Panc1 (cell line): ENCODE measurements at regions not wholly inside any gene's neighbourhood (a gene's known extent, or its start where the extent isn't known, plus 50 kb on each side); places are given as distances from the start of the nearest gene placed in this dataset.

Experiments
- ATAC-seq: fragments of 200-7000 bp; cut with Tn5 transposase; 2 replicates; pipeline ENCODE4 v1.9.1; 2020; ENCODE audit warnings: mild to moderate bottlenecking, moderate library complexity
- BruUV-seq: library from RNA; stranded (reverse); fragments of 400-500 nt; replicated peaks from 2 replicates; lab custom pipeline; 2021; lab: Mats Ljungman, UMichigan
- CTCF ChIA-PET: fragments of 300-600 bp; sonication (Branson Sonifier 250); formaldehyde crosslinking; loops from one replicate; lab custom pipeline; 2022; ENCODE audit warnings: antibody characterized with exemption; lab: Charles Lee
- POLR2A ChIA-PET: fragments of 300-600 bp; sonication (Branson Sonifier 250); formaldehyde crosslinking; loops from one replicate; lab custom pipeline; 2022; ENCODE audit warnings: antibody characterized with exemption; lab: Charles Lee
- DNase-seq: peaks from one replicate; pipeline ENCODE4 v3.0.0-alpha.2; 2010; ENCODE audit warnings: low read depth, low spot score
- H3K27ac ChIP-seq: 2 replicates; pipeline ENCODE4 v1.5.1; 2011; ENCODE audit warnings: mild to moderate bottlenecking, low read length, inconsistent platforms
- H3K27me3 ChIP-seq: fragments of 200-500 bp; sonication (Bioruptor generic); 2 replicates; pipeline ENCODE4 v1.6.0; 2014; ENCODE audit warnings: low read length, inconsistent platforms; ENCODE audit not compliant: control insufficient read depth, insufficient read depth
- H3K36me3 ChIP-seq: fragments of 200-500 bp; sonication (Bioruptor generic); 2 replicates; pipeline ENCODE4 v1.5.1; 2014; ENCODE audit warnings: inconsistent platforms, mild to moderate bottlenecking, low read length, moderate library complexity; ENCODE audit not compliant: control insufficient read depth, insufficient read depth
- H3K4me1 ChIP-seq: 2 replicates; pipeline ENCODE4 v1.5.1; 2011; ENCODE audit warnings: inconsistent platforms, mild to moderate bottlenecking, low read length, moderate library complexity; ENCODE audit not compliant: control insufficient read depth, insufficient read depth
- H3K4me3 ChIP-seq, 2 experiments: 2 replicates each; pipeline ENCODE4 v1.5.1; 2011 to 2012; ENCODE audit warnings: low read depth in 2 of 2, low read length in 2 of 2, mild to moderate bottlenecking in 2 of 2, inconsistent platforms in 1 of 2, moderate library complexity in 1 of 2
- H3K9me3 ChIP-seq: fragments of 200-500 bp; sonication (Bioruptor generic); 2 replicates; pipeline ENCODE4 v1.5.1; 2014; ENCODE audit warnings: low read depth, mild to moderate bottlenecking, inconsistent platforms, low read length, moderate library complexity; ENCODE audit not compliant: control insufficient read depth, insufficient read depth
- POLR2AphosphoS5 ChIP-seq: IDR thresholded peaks from 2 replicates; pipeline ENCODE4 v1.6.1; 2012; ENCODE audit warnings: mild to moderate bottlenecking, low read depth, low read length, moderate library complexity
- SIN3A ChIP-seq: IDR thresholded peaks from 2 replicates; pipeline ENCODE4 v1.6.1; 2012; ENCODE audit warnings: low read depth, mild to moderate bottlenecking, low read length, moderate library complexity, borderline replicate concordance; ENCODE audit not compliant: insufficient read depth
- TCF7L2 ChIP-seq: IDR thresholded peaks from 2 replicates; pipeline ENCODE4 v1.6.1; 2011; ENCODE audit warnings: mild to moderate bottlenecking, low read depth, low read length, inconsistent platforms
- in situ Hi-C: cut with HindIII; loops from 2 replicates; pipeline ENCODE4 v1.10.0; 2016; ENCODE audit warnings: low sequenced_read_pairs, low pct_unique_long_range_greater_than_20kb
- intact Hi-C: fragments of 100-400 bp; cut with micrococcal nuclease; formaldehyde crosslinking; loops from one replicate; pipeline ENCODE4 v1.10.0; 2022; ENCODE audit not compliant: unreplicated experiment
- TF ChIP-seq, protein P1 (sequence below): fragments of 450-650 bp; IDR thresholded peaks from 2 replicates; pipeline ENCODE4 v1.5.1; 2017; ENCODE audit warnings: mild to moderate bottlenecking
- TF ChIP-seq, protein P2 (sequence below), 2 experiments: IDR thresholded peaks; 2 replicates each; pipeline ENCODE4 v1.6.1; 2011 to 2012; ENCODE audit warnings: low read depth in 2 of 2, control low read depth in 1 of 2, low read length in 1 of 2, mild to moderate bottlenecking in 1 of 2, moderate library complexity in 1 of 2; ENCODE audit not compliant: insufficient read depth in 1 of 2

DNA sequence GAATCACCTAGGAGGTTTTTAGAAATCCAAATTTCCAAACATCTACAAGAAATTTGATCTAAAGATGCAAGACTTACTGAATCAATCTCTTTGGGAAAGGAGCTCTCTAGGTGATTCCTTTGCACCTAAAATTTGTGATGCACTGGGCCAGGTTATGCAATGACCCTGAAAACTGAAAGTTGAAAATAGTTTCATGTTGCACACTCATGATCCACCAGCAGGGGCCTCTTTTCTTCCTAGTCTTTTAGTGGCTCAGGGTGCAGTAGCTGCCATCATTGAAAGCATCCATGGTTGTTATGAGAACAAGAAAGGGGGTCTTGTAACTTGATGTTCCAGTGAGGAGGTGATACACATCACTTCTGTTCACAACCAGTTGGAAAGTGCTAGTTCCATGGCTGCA is 486.8 kb downstream of the PSAT1 start:
- no peak for ATAC-seq
- POLR2A ChIA-PET: no interaction called here
- no peak for DNase-seq
- H3K4me3 ChIP-seq: no peak overlapping the region
- H3K27ac ChIP-seq: no peak overlapping the region
- H3K9me3 ChIP-seq: no peaks in the 10 kb centered on the region
- intact Hi-C loops: no loop called here
- H3K27me3 ChIP-seq: no peaks in the 10 kb centered on the region
- H3K36me3 ChIP-seq: no peaks in the 10 kb centered on the region
- H3K4me1 ChIP-seq: no peaks in the 10 kb centered on the region
- TF ChIP-seq, protein P1, sequence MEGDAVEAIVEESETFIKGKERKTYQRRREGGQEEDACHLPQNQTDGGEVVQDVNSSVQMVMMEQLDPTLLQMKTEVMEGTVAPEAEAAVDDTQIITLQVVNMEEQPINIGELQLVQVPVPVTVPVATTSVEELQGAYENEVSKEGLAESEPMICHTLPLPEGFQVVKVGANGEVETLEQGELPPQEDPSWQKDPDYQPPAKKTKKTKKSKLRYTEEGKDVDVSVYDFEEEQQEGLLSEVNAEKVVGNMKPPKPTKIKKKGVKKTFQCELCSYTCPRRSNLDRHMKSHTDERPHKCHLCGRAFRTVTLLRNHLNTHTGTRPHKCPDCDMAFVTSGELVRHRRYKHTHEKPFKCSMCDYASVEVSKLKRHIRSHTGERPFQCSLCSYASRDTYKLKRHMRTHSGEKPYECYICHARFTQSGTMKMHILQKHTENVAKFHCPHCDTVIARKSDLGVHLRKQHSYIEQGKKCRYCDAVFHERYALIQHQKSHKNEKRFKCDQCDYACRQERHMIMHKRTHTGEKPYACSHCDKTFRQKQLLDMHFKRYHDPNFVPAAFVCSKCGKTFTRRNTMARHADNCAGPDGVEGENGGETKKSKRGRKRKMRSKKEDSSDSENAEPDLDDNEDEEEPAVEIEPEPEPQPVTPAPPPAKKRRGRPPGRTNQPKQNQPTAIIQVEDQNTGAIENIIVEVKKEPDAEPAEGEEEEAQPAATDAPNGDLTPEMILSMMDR: 0 out of 2 replicates have a peak, but pooled peaks have one; percentile 14
- TF ChIP-seq SIN3A: no peak
- no TSS peak for BruUV-seq
- in situ Hi-C loops: no loop called here
- CTCF ChIA-PET: no interaction called here

DNA sequence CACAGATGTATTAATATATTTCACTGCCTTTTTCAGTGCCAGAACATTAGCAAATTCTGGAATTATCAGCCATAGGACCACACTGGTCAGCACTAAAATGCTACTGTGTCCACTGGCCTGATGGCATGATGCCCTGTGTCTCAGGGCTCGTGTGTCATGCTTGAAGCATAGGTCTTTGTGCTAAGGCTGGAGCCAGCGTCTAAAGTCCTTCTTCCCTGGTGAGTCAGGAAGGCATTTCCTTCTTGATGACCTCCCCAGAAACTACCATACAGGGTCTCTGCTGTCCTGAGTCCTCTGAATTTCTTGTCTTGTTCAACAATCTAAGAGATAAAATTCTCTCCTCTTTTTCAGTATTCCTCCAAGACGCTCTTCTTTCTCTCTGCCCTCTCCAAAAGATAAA is 489.9 kb downstream of the PSAT1 start:
- POLR2A ChIA-PET: no interaction called here
- H3K36me3 ChIP-seq: no peaks in the 10 kb centered on the region
- CTCF ChIA-PET: no interaction called here
- no peak overlapping the region for H3K4me3 ChIP-seq
- H3K9me3 ChIP-seq: no peaks in the 10 kb centered on the region
- intact Hi-C loops (no loop called here), in situ Hi-C loops (no loop called here)
- BruUV-seq: no TSS peak
- DNase-seq (no peak), ATAC-seq (no peak)
- no peak overlapping the region for H3K27ac ChIP-seq
- no peaks in the 10 kb centered on the region for H3K4me1 ChIP-seq
- H3K27me3 ChIP-seq: no peaks in the 10 kb centered on the region
- TF ChIP-seq TCF7L2 (no peak), POLR2AphosphoS5 (no peak), SIN3A (no peak)
- TF ChIP-seq, protein P2, sequence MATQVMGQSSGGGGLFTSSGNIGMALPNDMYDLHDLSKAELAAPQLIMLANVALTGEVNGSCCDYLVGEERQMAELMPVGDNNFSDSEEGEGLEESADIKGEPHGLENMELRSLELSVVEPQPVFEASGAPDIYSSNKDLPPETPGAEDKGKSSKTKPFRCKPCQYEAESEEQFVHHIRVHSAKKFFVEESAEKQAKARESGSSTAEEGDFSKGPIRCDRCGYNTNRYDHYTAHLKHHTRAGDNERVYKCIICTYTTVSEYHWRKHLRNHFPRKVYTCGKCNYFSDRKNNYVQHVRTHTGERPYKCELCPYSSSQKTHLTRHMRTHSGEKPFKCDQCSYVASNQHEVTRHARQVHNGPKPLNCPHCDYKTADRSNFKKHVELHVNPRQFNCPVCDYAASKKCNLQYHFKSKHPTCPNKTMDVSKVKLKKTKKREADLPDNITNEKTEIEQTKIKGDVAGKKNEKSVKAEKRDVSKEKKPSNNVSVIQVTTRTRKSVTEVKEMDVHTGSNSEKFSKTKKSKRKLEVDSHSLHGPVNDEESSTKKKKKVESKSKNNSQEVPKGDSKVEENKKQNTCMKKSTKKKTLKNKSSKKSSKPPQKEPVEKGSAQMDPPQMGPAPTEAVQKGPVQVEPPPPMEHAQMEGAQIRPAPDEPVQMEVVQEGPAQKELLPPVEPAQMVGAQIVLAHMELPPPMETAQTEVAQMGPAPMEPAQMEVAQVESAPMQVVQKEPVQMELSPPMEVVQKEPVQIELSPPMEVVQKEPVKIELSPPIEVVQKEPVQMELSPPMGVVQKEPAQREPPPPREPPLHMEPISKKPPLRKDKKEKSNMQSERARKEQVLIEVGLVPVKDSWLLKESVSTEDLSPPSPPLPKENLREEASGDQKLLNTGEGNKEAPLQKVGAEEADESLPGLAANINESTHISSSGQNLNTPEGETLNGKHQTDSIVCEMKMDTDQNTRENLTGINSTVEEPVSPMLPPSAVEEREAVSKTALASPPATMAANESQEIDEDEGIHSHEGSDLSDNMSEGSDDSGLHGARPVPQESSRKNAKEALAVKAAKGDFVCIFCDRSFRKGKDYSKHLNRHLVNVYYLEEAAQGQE (IDR thresholded peaks at IDR 0.05; ENCODE audit: insufficient read depth in 1 of 2, low read depth in 2 of 2, low read length in 1 of 2): no peak
- TF ChIP-seq, protein P1: no peak

DNA sequence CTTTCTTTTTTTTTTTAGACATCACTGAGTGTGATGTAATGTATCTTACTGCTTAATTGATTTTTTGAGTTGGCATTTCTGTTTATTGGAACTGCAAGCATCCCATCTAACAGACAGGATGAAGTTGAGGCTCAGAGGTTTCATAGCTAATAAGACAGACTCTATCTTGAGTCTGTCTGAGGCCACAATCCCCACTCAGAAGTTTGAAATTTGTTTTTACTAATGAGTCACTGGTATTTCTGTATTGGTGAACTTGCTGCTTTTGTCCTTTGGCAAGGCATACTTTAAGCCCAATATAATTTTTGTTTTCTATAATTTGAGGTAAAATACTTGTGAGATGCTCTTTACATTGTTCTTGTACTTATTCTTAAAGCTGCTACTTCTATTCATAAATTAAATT is 491.2 kb downstream of the PSAT1 start:
- CTCF ChIA-PET: no interaction called here
- Histone ChIP-seq H3K4me1 (no peaks in the 10 kb centered on the region), H3K4me3 (no peak overlapping the region), H3K36me3 (no peaks in the 10 kb centered on the region), H3K27ac (no peak overlapping the region), H3K27me3 (no peaks in the 10 kb centered on the region), H3K9me3 (no peaks in the 10 kb centered on the region)
- POLR2A ChIA-PET: no interaction called here
- BruUV-seq: no TSS peak
- ATAC-seq: no peak
- intact Hi-C loops (no loop called here), in situ Hi-C loops (no loop called here)
- DNase-seq: no peak
- TF ChIP-seq POLR2AphosphoS5 (no peak), SIN3A (no peak), TCF7L2 (no peak)
- TF ChIP-seq, protein P1: no peak
- TF ChIP-seq, protein P2 (IDR thresholded peaks at IDR 0.05; ENCODE audit: insufficient read depth in 1 of 2, low read depth in 2 of 2, low read length in 1 of 2): no peak
